Epithelial cell of esophagus (primary cell): ENCODE measurements at regions not wholly inside any gene's neighbourhood (a gene's known extent, or its start where the extent isn't known, plus 50 kb on each side); places are given as distances from the start of the nearest gene placed in this dataset.

Experiments
- DNase-seq: peaks from one replicate; pipeline ENCODE4 v3.0.0; 2010; ENCODE audit warnings: low read depth
- H3K4me3 ChIP-seq: 2 replicates; pipeline ENCODE4 v1.5.1; 2011; ENCODE audit warnings: mild to moderate bottlenecking, low read length, control low read depth
- TF ChIP-seq, protein P1 (sequence below): IDR thresholded peaks from 2 replicates; pipeline ENCODE4 v1.5.1; 2011; ENCODE audit warnings: low read depth, mild to moderate bottlenecking, low read length, control low read depth, inconsistent platforms; ENCODE audit not compliant: insufficient read depth; ENCODE audit errors: missing control alignments

DNA sequence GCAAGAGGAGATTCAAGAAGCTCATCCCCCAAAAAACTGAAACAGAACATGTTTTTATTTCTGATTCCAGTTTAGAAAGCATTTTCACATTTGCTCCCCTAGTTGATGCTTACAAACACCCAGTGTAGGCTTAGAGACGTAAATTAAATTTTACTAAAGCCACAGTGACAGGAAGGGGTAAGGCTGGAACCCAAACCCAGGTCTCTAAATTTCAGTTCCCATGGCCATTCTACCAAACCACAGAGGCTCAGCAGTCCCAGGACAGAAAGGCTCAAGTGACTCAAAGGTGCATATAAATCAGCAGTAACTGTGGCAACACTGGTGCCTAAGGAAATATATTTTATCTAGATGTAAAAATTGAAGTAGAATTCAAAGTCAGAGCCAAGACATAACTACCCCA is 128.7 kb downstream of the CEP120 start:
- no peak for DNase-seq
- no peak overlapping the region for H3K4me3 ChIP-seq
- TF ChIP-seq, protein P1, sequence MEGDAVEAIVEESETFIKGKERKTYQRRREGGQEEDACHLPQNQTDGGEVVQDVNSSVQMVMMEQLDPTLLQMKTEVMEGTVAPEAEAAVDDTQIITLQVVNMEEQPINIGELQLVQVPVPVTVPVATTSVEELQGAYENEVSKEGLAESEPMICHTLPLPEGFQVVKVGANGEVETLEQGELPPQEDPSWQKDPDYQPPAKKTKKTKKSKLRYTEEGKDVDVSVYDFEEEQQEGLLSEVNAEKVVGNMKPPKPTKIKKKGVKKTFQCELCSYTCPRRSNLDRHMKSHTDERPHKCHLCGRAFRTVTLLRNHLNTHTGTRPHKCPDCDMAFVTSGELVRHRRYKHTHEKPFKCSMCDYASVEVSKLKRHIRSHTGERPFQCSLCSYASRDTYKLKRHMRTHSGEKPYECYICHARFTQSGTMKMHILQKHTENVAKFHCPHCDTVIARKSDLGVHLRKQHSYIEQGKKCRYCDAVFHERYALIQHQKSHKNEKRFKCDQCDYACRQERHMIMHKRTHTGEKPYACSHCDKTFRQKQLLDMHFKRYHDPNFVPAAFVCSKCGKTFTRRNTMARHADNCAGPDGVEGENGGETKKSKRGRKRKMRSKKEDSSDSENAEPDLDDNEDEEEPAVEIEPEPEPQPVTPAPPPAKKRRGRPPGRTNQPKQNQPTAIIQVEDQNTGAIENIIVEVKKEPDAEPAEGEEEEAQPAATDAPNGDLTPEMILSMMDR, result no peak

DNA sequence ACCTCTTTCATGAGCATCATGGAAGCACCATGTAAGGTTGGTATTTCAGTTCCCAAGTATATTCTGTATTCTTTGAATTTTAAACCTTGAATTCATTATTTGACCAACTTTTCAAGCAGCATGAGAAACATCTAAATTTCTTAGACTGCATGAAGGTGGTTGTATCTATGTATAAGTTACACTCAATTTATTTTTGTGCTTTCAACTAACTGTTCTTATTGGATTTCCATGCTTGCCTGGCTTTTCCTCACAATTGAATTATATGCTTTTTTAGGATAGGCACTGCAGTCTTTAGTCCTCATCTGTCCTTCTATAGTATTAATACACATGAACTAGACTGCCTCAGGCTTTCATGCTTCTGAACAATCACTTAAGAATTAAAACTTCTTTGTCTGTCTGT is 134.0 kb downstream of the CEP120 start:
- no peak overlapping the region for H3K4me3 ChIP-seq
- TF ChIP-seq, protein P1, result no peak
- DNase-seq, result no peak

DNA sequence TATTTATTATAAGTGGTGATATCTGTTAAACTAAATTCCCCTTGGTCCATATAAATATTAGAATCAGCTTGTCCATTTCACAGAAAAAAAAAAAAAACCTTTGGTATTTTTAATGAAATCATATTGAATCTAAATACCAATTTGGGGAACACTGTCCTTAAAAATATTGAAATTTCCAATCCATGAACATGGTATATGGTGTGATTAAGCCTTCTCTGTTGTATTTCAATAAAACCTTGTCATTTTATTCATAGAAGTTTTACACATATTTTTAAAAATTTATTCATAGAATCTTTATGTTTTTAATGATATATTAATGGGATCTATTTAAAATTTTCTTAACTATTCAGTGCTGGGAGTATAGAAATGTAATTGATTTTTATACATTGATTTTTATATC is 135.3 kb downstream of the CEP120 start:
- no peak for DNase-seq
- no peak overlapping the region for H3K4me3 ChIP-seq
- TF ChIP-seq, protein P1, result no peak

DNA sequence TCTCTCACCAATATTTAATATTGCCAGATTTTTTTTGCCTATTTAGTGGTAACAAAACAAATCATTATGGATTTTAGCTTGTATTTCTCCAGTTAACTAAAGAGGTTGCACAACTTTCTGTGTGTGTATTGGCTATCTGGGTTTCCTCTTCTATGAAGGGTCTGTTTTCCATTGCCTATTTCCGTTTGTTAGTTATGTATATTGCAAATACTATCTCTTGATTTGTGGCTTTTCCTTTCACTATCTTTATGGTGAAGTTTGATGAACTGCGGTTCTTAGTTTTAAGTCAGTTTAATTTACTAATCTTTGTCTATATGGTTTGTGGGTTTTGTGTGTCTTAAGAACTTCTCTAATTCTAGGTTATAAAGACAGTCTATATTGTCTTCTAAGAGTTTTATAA is 136.3 kb downstream of the CEP120 start:
- no peak for DNase-seq
- no peak overlapping the region for H3K4me3 ChIP-seq
- TF ChIP-seq, protein P1, result no peak

DNA sequence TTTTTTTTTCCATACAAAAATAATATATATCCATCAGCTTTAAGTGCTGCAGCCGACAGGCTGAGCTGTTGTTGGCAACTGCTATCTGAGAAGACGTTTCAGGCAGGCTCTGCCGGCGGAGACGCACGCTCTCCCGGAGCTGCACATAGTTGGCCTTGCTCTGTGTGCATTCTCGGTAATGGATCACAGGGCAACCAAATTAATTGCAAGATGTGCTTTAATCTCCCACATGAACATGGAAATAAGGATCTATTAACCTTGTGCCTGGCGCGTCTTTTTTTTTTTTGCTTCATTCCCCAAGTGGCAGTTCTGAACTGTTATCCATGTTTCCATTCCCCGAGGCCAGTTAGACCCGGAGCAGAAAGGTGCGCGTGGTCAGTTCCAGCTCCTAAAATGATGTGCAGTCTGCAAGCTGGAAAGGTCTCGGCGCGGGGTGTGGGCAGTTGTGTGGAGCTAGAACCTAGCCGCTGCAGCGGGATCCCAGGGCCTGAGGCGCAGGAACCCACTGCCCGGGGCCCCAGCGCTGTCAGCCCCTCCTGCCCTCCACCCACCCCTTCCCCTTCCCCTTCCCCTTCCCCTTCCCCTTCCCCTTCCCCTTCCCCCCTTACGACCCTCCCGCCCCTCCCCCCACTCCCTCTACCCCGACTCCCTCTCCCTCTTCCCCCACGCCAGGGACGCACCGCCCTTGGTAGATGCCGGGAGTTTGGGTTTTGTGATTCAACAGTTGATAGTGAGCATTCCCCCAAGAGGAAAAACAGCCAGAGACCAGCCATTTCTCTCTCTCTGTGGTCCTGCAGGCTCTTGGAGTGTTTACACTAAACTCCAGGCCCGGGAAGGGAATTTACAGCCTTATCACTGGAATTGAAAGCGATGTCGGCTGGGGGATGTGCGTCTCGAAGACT is 137.8 kb downstream of the CEP120 start:
- H3K4me3 ChIP-seq, result no peak overlapping the region
- TF ChIP-seq, protein P1, result no peak
- DNase-seq, result peak; percentile 4

DNA sequence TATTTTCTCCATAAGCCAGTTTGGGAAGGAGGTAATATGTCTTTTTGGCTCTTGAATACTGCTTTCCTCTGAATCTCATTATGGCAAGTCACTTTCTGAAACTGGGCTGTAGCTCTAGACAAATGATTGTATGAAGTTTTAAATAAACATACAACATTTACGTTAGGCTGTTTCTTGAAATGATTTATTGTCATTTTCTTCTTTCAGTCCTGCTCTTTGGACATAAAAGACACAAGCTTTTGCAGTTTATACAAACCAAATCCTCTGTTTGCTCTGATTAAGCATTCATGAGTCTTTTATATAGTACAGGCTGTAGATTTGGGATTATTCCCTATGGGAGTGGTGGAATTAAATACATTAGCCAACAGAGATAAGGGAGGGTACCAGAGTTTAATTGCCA is 139.7 kb downstream of the CEP120 start:
- H3K4me3 ChIP-seq, result no peak overlapping the region
- TF ChIP-seq, protein P1, result no peak
- DNase-seq, result no peak

DNA sequence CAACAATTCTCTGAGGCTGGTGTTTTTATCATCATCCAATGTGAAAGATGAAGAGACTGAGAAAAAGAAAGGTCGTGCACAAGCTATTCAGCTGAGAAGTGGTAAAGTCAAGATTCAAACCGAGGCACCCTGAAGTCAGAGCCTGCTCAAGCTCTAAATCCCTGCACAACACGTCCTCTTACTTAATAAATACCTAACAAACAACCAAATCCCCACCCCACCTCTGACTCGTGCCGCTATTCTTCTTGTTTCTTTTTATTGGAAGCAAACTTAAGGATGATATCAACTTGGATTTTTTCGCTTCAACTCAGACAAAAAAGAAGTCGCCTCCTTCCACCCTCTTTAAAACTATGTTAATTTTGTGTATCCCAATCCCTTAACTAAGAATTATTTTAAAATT is 140.2 kb downstream of the CEP120 start:
- no peak overlapping the region for H3K4me3 ChIP-seq
- TF ChIP-seq, protein P1, result no peak
- DNase-seq, result peak; percentile 20
